ENCODE measurements at regions not wholly inside any gene's neighbourhood (a gene's known extent, or its start where the extent isn't known, plus 50 kb on each side); places are given as distances from the start of the nearest gene placed in this dataset.

DNA sequence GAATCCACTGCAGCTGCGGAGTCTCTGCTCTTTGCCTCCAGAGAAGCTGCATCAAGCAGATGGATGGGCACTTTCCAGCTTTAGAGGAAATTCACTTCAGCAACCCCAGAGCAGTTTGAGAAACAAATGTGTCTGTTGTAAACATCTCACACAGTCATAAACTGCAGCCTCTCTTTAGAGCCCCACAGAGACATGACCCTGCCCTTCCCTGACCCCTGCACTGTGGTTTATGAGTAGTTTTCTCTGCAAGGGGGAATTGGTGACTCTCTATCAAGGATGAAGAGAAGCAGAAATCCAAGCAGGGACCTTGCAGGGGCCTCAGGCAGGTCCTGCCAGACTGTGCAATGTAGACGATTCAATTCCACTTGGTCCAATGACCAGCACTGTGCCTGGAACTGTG, 160.2 kb downstream of the SH2D4B start:
- TF ChIP-seq, protein P1, sequence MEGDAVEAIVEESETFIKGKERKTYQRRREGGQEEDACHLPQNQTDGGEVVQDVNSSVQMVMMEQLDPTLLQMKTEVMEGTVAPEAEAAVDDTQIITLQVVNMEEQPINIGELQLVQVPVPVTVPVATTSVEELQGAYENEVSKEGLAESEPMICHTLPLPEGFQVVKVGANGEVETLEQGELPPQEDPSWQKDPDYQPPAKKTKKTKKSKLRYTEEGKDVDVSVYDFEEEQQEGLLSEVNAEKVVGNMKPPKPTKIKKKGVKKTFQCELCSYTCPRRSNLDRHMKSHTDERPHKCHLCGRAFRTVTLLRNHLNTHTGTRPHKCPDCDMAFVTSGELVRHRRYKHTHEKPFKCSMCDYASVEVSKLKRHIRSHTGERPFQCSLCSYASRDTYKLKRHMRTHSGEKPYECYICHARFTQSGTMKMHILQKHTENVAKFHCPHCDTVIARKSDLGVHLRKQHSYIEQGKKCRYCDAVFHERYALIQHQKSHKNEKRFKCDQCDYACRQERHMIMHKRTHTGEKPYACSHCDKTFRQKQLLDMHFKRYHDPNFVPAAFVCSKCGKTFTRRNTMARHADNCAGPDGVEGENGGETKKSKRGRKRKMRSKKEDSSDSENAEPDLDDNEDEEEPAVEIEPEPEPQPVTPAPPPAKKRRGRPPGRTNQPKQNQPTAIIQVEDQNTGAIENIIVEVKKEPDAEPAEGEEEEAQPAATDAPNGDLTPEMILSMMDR (IDR thresholded peaks at IDR 0.05) = no peak

DNA sequence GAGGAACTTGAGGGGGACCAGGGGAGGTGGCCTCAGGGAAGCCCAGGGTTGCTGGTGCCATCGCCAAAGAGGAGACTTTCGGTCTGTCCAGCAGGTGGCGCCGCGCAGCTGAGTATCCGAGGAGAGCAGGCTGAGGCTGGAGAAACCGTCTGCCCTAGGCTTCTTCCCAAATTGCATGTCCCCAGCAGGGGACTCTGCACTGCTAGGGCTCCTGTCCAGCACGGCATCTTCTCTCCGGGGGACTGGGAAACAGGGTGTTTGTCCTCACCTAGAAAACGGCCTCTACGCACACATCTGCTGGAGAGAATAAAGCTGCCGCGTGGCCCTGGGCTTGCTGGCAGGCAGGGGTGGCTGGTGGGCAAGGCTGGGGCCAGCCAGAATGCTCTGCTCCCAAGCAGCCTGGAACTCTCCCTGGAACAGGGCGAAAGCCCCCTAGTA, 161.9 kb downstream of the SH2D4B start:
- TF ChIP-seq, protein P1 (IDR thresholded peaks at IDR 0.05) = peak; percentile 93

DNA sequence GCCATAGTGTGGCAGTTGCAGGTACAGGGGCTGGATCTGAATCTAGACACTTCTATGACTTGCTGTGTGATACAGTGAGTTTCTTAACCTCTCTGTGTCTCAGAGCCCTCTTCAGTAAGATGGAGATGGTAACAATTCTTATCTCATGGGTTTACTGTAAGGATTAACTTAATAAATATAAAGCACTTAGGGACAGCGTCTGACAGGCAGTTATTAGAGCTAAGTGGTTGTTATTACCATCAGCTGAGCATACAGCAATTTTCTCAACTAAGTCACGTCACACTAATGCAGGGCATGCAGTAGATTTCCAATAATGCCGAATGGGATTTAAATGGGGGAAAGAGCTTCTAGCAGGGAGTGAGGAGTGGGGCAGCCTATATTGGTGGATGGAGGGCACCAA, 162.6 kb downstream of the SH2D4B start:
- TF ChIP-seq, protein P1 (IDR thresholded peaks at IDR 0.05) = no peak

DNA sequence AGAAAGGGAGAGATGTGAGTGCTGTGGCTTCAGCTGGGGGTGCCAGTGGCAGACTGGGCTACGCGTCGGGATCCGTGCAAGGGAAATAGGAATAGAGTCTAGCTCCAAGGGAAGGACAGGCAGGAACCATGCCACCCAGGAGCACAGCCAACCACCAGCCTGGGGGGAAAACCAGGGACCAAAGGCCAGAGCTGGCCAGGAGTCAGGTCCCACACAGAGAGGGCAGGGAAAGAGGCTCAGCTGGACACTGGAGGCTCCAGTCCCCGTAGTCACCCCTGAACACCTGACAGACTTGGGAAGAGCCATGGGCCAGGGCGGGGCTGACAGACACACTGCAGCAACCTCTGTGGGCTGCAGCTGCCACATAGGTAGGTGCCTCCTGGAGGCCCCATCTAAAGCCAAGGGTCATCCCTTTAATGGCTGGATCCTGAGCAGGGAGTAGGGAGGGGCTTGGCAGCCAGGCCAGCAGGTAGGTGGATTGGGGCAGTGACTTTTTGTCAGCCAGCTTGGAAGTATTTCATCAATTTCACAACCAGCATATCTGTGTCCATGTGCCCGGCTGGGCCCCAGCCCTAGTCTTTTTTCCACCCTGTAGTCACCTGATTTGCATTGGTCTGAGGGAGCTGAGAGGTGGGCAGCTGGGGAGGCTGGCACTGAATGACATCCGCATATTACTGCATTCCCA, 163.2 kb downstream of the SH2D4B start:
- TF ChIP-seq, protein P1 (IDR thresholded peaks at IDR 0.05) = no peak

DNA sequence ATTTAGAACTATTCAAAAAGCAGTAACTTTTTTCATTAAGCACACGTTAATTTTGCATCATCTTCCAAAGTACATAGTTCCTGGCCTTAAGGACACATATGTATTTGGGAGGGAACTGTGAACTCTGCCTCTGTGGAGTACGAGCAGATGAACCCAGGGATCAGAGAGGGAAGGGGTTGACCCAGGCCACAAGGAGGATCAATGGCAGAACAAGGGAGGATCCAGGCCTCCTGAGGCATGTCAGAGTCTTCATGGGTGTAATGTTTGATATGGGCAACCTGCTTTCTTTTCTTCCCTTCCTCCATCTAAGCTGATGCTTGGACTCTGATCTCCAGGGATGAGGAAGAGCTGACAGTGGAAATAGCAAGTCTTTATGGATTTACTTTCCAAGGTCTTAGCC, 164.0 kb downstream of the SH2D4B start:
- TF ChIP-seq, protein P1 (IDR thresholded peaks at IDR 0.05) = no peak

DNA sequence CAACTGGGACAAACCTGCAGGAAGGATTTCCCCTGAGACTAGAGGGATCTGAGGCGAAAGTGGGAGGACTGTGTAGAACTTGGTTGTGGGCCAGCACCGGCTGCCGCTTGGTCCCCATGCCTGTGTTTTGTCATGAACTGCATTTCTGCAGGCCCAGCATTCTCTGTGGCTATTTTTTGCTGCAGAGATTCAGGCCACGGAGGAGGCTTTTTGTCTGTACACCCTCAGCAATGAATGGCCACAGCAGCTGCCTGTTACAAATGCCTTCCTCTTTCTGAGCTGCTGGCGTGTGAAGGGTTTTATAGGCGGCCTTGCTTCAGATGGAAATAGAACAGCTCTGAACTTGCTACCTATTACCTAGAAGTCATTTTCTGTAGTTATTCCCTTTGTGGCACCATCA, 164.4 kb downstream of the SH2D4B start:
- TF ChIP-seq, protein P1 (IDR thresholded peaks at IDR 0.05) = no peak

DNA sequence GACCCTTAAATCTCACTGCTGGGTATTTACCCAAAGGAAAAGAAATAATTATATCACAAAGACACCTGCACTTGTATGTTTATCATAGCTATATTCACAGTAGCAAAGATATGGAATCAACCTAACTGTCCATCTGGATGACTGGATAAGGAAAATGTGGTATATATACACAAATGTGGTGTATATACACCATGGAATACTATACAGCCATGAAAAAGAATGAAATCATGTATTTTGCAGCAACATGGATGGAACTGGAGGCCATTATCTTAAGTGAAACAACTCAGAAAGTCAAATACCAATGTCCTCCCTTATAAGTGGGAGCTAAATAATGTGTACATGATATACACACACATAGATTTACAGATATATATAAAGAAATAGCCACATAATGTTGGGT, 168.2 kb downstream of the SH2D4B start:
- TF ChIP-seq, protein P1 (IDR thresholded peaks at IDR 0.05) = no peak

DNA sequence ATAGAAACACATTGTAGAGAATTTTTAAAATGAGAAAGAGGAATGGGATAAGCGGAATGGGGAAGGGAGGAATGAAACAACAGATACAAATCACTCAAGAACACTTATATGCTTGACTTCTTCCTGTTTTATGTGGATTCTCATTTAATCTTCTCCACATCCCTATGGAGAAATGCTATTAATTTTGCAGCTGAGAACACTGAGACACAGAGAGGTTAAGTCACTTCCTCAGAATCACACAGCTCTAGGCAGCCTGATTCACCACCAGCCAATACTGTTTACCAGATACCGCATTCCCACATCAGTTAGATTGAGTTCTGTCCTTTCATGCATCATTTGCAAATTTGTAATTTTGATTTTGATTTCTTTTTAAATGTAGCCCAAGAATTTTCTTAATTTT, 170.5 kb downstream of the SH2D4B start:
- TF ChIP-seq, protein P1 (IDR thresholded peaks at IDR 0.05) = no peak

Data from LNCAP (cell line).